Natural killer cell (primary cell): ENCODE measurements at regions not wholly inside any gene's neighbourhood (a gene's known extent, or its start where the extent isn't known, plus 50 kb on each side); places are given as distances from the start of the nearest gene placed in this dataset.

Experiments
- ATAC-seq, 3 donors: fragments of 150-1000 bp in 2 of 3; fragments of 200-7000 bp in 1 of 3; cut with Tn5 transposase; 1 replicate in 1 of 3; 2 replicates in 2 of 3; pipeline ENCODE4 v1.10.0; 2021; ENCODE audit warnings: mild to moderate bottlenecking in 2 of 3, moderate library complexity in 2 of 3
- DNase-seq, 2 donors: peaks; one replicate each; pipeline versions ENCODE4 v3.0.0 to v3.0.0-alpha.2; 2013 to 2021; ENCODE audit warnings: mixed read lengths in 1 of 2
- H3K27ac ChIP-seq: one replicate; pipeline ENCODE4 v1.5.1; 2013; ENCODE audit warnings: mild to moderate bottlenecking, low read length
- H3K27me3 ChIP-seq: one replicate; pipeline ENCODE4 v1.6.1; 2013; ENCODE audit warnings: low read length; ENCODE audit not compliant: control insufficient read depth, insufficient read depth
- H3K36me3 ChIP-seq: one replicate; pipeline ENCODE4 v1.6.1; 2013; ENCODE audit warnings: low read length; ENCODE audit not compliant: control insufficient read depth, insufficient read depth
- H3K4me1 ChIP-seq: one replicate; pipeline ENCODE4 v1.6.1; 2013; ENCODE audit warnings: low read length; ENCODE audit not compliant: control insufficient read depth, insufficient read depth
- H3K4me3 ChIP-seq: one replicate; pipeline ENCODE4 v1.5.1; 2013; ENCODE audit warnings: low read length
- H3K9me3 ChIP-seq: one replicate; pipeline ENCODE4 v1.6.1; 2013; ENCODE audit warnings: low read length; ENCODE audit not compliant: control insufficient read depth, insufficient read depth
- H3K27ac Mint-ChIP-seq, 2 donors: one replicate each; pipeline ENCODE4 v1.8.0; 2022; ENCODE audit warnings: mild to moderate bottlenecking in 2 of 2, mixed read lengths in 2 of 2, moderate library complexity in 1 of 2
- H3K27me3 Mint-ChIP-seq, 2 donors: one replicate each; pipeline ENCODE4 v1.8.0; 2022; ENCODE audit warnings: low read depth in 2 of 2, mixed read lengths in 2 of 2
- H3K36me3 Mint-ChIP-seq: one replicate; pipeline ENCODE4 v1.8.0; 2022; ENCODE audit warnings: mixed read lengths
- H3K4me1 Mint-ChIP-seq, 2 donors: one replicate each; pipeline ENCODE4 v1.8.0; 2022; ENCODE audit warnings: mixed read lengths in 2 of 2
- H3K4me3 Mint-ChIP-seq: one replicate; pipeline ENCODE4 v1.8.0; 2022; ENCODE audit warnings: mild to moderate bottlenecking, moderate library complexity, mixed read lengths
- H3K9me3 Mint-ChIP-seq, 2 donors: one replicate each; pipeline ENCODE4 v1.8.0; 2022; ENCODE audit warnings: mixed read lengths in 2 of 2
- WGBS: methylation state at CpG from one replicate; pipeline ENCODE4 v1.1.7; 2013; ENCODE audit warnings: missing lambda C conversion rate; ENCODE audit not compliant: insufficient coverage; 5-methylcytosine and 5-hydroxymethylcytosine counted together
- intact Hi-C: fragments of 100-400 bp; cut with micrococcal nuclease; formaldehyde crosslinking; loops from one replicate; pipeline ENCODE4 v1.14.2; 2022
- TF ChIP-seq, protein P1 (sequence below): fragments of 200-600 bp; IDR thresholded peaks from one replicate; pipeline ENCODE4 v1.8.0; 2022; ENCODE audit warnings: antibody characterized with exemption

DNA sequence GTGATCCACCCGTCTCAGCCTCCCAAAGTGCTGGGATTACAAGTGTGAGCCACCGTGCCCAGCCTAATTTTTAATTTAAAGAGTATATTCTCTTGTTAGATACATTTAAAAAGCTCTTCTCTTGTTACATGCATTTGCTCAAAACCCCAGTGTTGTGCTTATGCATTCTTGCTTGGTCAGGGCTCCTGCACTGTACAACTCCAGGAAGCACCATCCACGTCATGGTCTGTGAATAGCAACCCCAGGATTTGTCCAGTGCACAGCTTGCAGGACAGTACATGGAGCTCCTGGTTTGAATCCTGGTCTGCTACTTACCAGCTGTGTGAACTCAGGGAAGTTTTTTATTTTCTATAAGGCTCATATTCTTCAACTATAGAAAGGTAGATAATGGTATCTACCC lies 80.8 kb downstream of the MDH1 start:
- no peak overlapping the region for H3K4me3 Mint-ChIP-seq
- H3K27ac ChIP-seq = no peak overlapping the region
- intact Hi-C loops = no loop called here
- peaks cover 2% of the 10 kb centered on the region for H3K27me3 ChIP-seq
- no peak overlapping the region for H3K27ac Mint-ChIP-seq
- H3K4me1 Mint-ChIP-seq = no peaks in the 10 kb centered on the region
- TF ChIP-seq, protein P1, sequence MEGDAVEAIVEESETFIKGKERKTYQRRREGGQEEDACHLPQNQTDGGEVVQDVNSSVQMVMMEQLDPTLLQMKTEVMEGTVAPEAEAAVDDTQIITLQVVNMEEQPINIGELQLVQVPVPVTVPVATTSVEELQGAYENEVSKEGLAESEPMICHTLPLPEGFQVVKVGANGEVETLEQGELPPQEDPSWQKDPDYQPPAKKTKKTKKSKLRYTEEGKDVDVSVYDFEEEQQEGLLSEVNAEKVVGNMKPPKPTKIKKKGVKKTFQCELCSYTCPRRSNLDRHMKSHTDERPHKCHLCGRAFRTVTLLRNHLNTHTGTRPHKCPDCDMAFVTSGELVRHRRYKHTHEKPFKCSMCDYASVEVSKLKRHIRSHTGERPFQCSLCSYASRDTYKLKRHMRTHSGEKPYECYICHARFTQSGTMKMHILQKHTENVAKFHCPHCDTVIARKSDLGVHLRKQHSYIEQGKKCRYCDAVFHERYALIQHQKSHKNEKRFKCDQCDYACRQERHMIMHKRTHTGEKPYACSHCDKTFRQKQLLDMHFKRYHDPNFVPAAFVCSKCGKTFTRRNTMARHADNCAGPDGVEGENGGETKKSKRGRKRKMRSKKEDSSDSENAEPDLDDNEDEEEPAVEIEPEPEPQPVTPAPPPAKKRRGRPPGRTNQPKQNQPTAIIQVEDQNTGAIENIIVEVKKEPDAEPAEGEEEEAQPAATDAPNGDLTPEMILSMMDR = no peak
- no peaks in the 10 kb centered on the region for H3K9me3 Mint-ChIP-seq
- 75% methylated on average over 1 of the region's 3 CpGs for WGBS
- ATAC-seq (no peak), DNase-seq (no peak)
- no peaks in the 10 kb centered on the region for H3K36me3 ChIP-seq
- no peaks in the 10 kb centered on the region for H3K4me1 ChIP-seq
- no peaks in the 10 kb centered on the region for H3K9me3 ChIP-seq
- H3K27me3 Mint-ChIP-seq = peaks cover 10 to 40% of the 10 kb centered on the region in 2 donors
- H3K36me3 Mint-ChIP-seq = no peaks in the 10 kb centered on the region
- no peak overlapping the region for H3K4me3 ChIP-seq

DNA sequence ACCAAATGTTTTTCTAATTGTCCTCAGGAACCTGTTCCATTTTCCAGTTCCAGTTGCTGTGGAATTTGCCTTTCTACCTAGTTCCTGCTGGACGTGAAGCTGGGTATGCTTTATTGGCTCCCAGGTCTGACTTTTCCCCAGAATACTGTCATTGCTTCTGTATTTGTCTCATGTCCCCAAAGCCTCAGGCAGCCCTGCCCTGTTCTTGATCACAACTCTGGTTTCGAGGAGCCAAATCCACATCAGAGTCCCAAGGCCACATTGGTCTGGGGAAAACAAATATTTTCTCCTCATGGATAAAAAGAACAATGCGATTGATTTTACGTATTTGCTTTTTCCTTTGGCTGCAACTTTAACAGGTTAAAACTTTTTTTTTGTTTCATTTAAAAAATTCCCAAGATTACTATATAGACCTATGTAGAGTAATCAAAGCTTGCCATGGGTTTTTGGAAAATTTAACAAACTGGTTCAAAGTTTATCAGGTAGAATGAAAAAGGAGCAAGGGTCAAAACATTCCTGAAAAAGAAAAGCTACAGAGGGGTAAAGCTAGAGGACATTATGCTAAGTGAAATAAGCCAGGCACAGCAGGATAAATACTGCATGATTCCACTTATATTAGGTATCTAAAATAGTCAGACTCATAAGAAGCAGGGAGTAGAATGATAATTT lies 85.2 kb downstream of the MDH1 start:
- Histone ChIP-seq H3K9me3 (no peaks in the 10 kb centered on the region), H3K27me3 (peaks cover 2% of the 10 kb centered on the region), H3K27ac (no peak overlapping the region), H3K4me1 (no peaks in the 10 kb centered on the region), H3K4me3 (no peak overlapping the region), H3K36me3 (no peaks in the 10 kb centered on the region)
- intact Hi-C loops = no loop called here
- Mint-ChIP-seq H3K27me3 (peaks cover 7 to 32% of the 10 kb centered on the region in 2 donors), H3K27ac (no peak overlapping the region), H3K4me1 (no peaks in the 10 kb centered on the region), H3K4me3 (no peak overlapping the region), H3K36me3 (no peaks in the 10 kb centered on the region), H3K9me3 (no peaks in the 10 kb centered on the region)
- no peak for ATAC-seq
- TF ChIP-seq, protein P1 = no peak
- DNase-seq = no peak
- WGBS = 87% methylated on average over 4 of the region's 4 CpGs

DNA sequence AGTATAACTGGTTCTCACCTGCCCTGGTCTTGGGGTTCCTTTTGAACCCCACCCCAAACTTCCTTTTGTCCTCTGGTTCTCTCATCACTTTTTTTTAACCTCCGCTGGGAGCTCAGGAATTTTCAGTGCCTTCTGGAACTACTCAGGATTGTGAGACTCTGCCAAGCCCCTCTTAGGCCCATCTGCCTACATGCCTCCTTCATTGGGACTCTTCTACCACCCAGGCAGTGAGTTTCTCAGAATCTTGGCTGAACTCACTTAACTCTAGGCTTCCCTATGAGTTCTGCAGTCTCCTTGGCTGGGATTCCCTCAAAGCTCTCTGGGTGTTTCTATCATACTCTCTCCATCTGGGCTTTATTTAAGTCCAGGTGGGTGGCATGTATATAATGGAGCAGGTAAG lies 86.3 kb downstream of the MDH1 start:
- no peaks in the 10 kb centered on the region for H3K9me3 ChIP-seq
- DNase-seq (no peak), ATAC-seq (no peak)
- no peak overlapping the region for H3K4me3 Mint-ChIP-seq
- H3K4me3 ChIP-seq = no peak overlapping the region
- H3K27ac ChIP-seq = no peak overlapping the region
- no peaks in the 10 kb centered on the region for H3K9me3 Mint-ChIP-seq
- intact Hi-C loops = no loop called here
- TF ChIP-seq, protein P1 = no peak
- peaks cover 7 to 31% of the 10 kb centered on the region in 2 donors for H3K27me3 Mint-ChIP-seq
- no peaks in the 10 kb centered on the region for H3K4me1 ChIP-seq
- WGBS = 96% methylated on average over 1 of the region's 1 CpG
- no peaks in the 10 kb centered on the region for H3K36me3 Mint-ChIP-seq
- H3K27ac Mint-ChIP-seq = no peak overlapping the region
- no peaks in the 10 kb centered on the region for H3K36me3 ChIP-seq
- no peaks in the 10 kb centered on the region for H3K4me1 Mint-ChIP-seq
- peaks cover 2% of the 10 kb centered on the region for H3K27me3 ChIP-seq

DNA sequence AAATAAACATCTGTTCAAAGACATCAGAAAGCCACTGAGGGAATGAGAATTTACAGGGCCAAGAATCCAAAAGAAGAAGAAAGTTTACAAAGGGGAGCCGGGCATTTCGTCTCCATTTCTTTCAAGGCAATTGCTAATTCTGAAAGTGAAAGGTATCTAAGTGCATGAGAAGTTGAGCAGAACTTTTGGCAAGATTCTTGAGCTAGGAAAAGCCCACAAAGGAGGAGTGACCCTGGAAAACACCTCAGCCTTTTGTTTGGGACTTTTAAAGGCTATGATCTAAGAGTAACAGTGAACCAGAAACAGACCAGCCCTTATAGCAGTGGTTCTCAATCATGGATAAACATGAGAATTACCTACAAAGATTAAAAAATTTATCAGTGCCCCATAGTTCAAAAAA lies 87.4 kb downstream of the MDH1 start:
- ATAC-seq = no peak
- Mint-ChIP-seq H3K4me1 (no peaks in the 10 kb centered on the region), H3K27me3 (peaks cover 7 to 24% of the 10 kb centered on the region in 2 donors), H3K27ac (no peak overlapping the region), H3K9me3 (no peaks in the 10 kb centered on the region), H3K36me3 (no peaks in the 10 kb centered on the region), H3K4me3 (no peak overlapping the region)
- Histone ChIP-seq H3K4me3 (no peak overlapping the region), H3K9me3 (no peaks in the 10 kb centered on the region), H3K36me3 (no peaks in the 10 kb centered on the region), H3K27ac (no peak overlapping the region), H3K27me3 (no peaks in the 10 kb centered on the region), H3K4me1 (no peaks in the 10 kb centered on the region)
- 31% methylated on average over 2 of the region's 2 CpGs for WGBS
- intact Hi-C loops = no loop called here
- no peak for DNase-seq
- TF ChIP-seq, protein P1 = no peak
